ENCODE measurements at regions not wholly inside any gene's neighbourhood (a gene's known extent, or its start where the extent isn't known, plus 50 kb on each side); places are given as distances from the start of the nearest gene placed in this dataset.

DNA sequence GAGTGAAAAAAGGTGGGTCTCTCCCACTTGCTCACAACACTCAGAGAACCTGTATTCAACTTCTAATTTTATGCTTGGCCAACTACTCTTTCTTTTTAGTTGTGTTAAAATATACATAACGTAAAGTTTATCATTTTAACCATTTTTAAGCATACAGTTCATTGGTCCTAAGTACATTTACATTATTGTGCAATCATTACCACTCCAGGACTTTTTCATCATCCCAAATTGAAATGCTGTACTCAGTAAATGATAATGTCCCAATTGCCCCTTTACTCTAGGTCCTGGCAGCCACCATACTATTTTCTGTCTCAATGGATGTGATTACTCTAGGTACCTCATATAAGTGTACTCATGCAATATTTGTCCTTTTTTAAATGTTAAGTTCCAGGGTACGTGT lies 212.3 kb upstream of the PLXNA2 start:
- no peak overlapping the region for H3K4me3 ChIP-seq (ENCODE audit: low read length in 2 of 2)
- ATAC-seq (ENCODE audit: low FRiP score) (no peak), DNase-seq (no peak)
- H3K4me1 ChIP-seq (ENCODE audit: control insufficient read depth in 1 of 2, insufficient read depth in 2 of 2, low read length in 2 of 2), result no peaks in the 10 kb centered on the region
- H3K9me3 ChIP-seq (ENCODE audit: control insufficient read depth, low read length), result no peaks in the 10 kb centered on the region
- 92 to 96% methylated on average over 2 of the region's 2 CpGs for WGBS, 2 donors
- intact Hi-C loops (cut with DNase I), result no loop called here
- H3K27me3 ChIP-seq (ENCODE audit: control insufficient read depth in 1 of 2, insufficient read depth in 2 of 2, low read length in 1 of 2), result no peaks in the 10 kb centered on the region
- no peak overlapping the region for H3K27ac ChIP-seq (ENCODE audit: low read depth in 1 of 2, low read length in 2 of 2)
- no peaks in the 10 kb centered on the region for H3K36me3 ChIP-seq (ENCODE audit: control insufficient read depth in 1 of 2, insufficient read depth in 2 of 2, low read length in 1 of 2)

DNA sequence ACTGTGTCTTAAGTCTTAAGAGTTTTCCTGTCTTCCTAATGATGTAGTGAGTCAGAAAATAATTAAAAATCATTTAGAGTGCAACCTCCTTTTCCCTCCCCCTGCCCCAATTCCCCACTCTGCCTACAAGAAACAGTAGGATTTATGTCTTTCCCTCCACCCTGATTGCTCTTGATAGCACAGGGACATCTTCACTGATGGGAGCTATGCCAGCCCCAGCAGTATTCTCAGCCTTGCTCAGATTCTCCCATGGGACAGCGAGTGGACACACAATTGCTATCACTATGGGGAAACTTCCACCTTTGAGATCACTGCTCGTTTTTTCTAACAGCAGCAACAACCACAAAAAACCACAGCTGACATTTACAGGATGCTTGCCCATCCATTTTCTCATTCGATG lies 216.6 kb upstream of the PLXNA2 start:
- ATAC-seq (ENCODE audit: low FRiP score), result no peak
- intact Hi-C loops (cut with DNase I), result no loop called here

DNA sequence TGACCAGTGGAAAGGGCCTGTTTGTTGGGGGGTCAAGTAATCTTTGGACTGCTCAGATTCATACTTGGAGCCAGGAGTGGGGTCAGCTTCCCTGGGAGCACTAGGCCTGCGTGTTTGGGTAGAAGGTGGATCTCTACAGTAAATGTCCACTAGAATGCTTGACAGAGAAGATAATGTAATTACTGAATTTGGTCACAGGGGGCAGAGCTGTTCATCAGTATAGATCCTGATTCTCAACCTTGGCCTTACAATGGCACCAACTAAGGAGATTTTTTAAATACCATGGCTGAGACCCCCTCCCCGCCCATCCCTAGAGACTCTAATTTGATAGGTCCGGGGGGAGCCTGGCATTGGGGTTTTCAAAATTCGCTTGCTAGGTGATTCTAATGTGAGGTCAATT lies 217.5 kb upstream of the PLXNA2 start:
- H3K4me3 ChIP-seq (ENCODE audit: low read length in 2 of 2), result no peak overlapping the region
- H3K9me3 ChIP-seq (ENCODE audit: control insufficient read depth, low read length), result peaks cover 2% of the 10 kb centered on the region
- intact Hi-C loops (cut with DNase I), result no loop called here
- no peak overlapping the region for H3K27ac ChIP-seq (ENCODE audit: low read depth in 1 of 2, low read length in 2 of 2)
- no peak for ATAC-seq (ENCODE audit: low FRiP score)
- H3K36me3 ChIP-seq (ENCODE audit: control insufficient read depth in 1 of 2, insufficient read depth in 2 of 2, low read length in 1 of 2), result no peaks in the 10 kb centered on the region
- H3K27me3 ChIP-seq (ENCODE audit: control insufficient read depth in 1 of 2, insufficient read depth in 2 of 2, low read length in 1 of 2), result no peaks in the 10 kb centered on the region
- 92 to 93% methylated on average over 4 of the region's 4 CpGs for WGBS, 2 donors
- no peaks in the 10 kb centered on the region for H3K4me1 ChIP-seq (ENCODE audit: control insufficient read depth in 1 of 2, insufficient read depth in 2 of 2, low read length in 2 of 2)
- DNase-seq, result no peak

More for the DNA sequence above, 216.6 kb upstream of the PLXNA2 start:
- H3K36me3 ChIP-seq (ENCODE audit: control insufficient read depth in 1 of 2, insufficient read depth in 2 of 2, low read length in 1 of 2), result no peaks in the 10 kb centered on the region
- WGBS, 2 donors, result 89 to 90% methylated on average over 3 of the region's 3 CpGs
- H3K4me3 ChIP-seq (ENCODE audit: low read length in 2 of 2), result no peak overlapping the region
- no peak overlapping the region for H3K27ac ChIP-seq (ENCODE audit: low read depth in 1 of 2, low read length in 2 of 2)
- no peak for DNase-seq
- H3K9me3 ChIP-seq (ENCODE audit: control insufficient read depth, low read length), result peaks cover 2% of the 10 kb centered on the region
- H3K27me3 ChIP-seq (ENCODE audit: control insufficient read depth in 1 of 2, insufficient read depth in 2 of 2, low read length in 1 of 2), result no peaks in the 10 kb centered on the region
- no peaks in the 10 kb centered on the region for H3K4me1 ChIP-seq (ENCODE audit: control insufficient read depth in 1 of 2, insufficient read depth in 2 of 2, low read length in 2 of 2)

DNA sequence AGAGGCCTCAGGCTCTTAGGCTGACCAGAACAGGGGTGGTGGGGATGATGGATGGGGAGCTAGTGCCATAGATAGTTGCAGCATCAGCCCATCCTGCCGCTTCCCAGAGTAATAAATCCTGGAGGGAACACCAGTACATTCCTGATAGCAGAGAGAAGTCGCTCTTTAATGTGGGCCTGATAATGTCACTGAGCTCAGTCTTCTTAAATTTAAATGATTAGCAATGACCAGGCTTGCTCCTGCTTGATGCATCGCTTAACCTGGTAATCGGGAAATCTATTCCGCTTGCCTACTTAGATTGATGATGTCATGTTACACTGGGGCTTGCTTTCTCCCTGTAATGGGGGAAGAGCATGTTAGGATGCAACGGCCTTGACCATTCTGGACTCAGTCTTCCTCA lies 218.6 kb upstream of the PLXNA2 start:
- Histone ChIP-seq H3K27me3 (ENCODE audit: control insufficient read depth in 1 of 2, insufficient read depth in 2 of 2, low read length in 1 of 2) (no peaks in the 10 kb centered on the region), H3K36me3 (ENCODE audit: control insufficient read depth in 1 of 2, insufficient read depth in 2 of 2, low read length in 1 of 2) (no peaks in the 10 kb centered on the region), H3K4me1 (ENCODE audit: control insufficient read depth in 1 of 2, insufficient read depth in 2 of 2, low read length in 2 of 2) (no peaks in the 10 kb centered on the region), H3K27ac (ENCODE audit: low read depth in 1 of 2, low read length in 2 of 2) (no peak overlapping the region), H3K9me3 (ENCODE audit: control insufficient read depth, low read length) (peaks cover 2% of the 10 kb centered on the region), H3K4me3 (ENCODE audit: low read length in 2 of 2) (no peak overlapping the region)
- DNase-seq (no peak), ATAC-seq (ENCODE audit: low FRiP score) (no peak)
- intact Hi-C loops (cut with DNase I), result no loop called here
- WGBS, 2 donors, result 93 to 96% methylated on average over 6 of the region's 6 CpGs

DNA sequence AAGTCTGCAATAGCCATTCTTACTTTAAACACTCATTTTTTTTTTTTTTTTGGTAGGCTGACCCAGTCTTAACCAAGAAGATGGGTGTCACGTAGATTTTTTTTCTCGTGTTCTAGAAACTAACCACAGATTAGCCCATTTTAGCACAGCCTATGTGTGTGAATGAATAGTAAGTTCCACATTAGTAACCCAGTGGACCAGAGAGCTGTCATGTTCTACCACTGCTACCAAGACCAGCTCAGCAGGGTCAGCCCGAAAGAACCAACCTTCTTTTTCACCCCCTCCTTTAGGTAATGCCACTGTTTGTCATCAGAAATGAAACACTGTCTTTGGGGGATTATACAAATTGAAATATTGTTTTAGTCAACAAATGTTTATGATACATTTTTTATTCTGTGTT lies 221.1 kb upstream of the PLXNA2 start:
- Histone ChIP-seq H3K27ac (ENCODE audit: low read depth in 1 of 2, low read length in 2 of 2) (no peak overlapping the region), H3K27me3 (ENCODE audit: control insufficient read depth in 1 of 2, insufficient read depth in 2 of 2, low read length in 1 of 2) (no peaks in the 10 kb centered on the region), H3K9me3 (ENCODE audit: control insufficient read depth, low read length) (peaks cover 2% of the 10 kb centered on the region), H3K4me3 (ENCODE audit: low read length in 2 of 2) (no peak overlapping the region), H3K4me1 (ENCODE audit: control insufficient read depth in 1 of 2, insufficient read depth in 2 of 2, low read length in 2 of 2) (no peaks in the 10 kb centered on the region), H3K36me3 (ENCODE audit: control insufficient read depth in 1 of 2, insufficient read depth in 2 of 2, low read length in 1 of 2) (no peaks in the 10 kb centered on the region)
- 97 to 100% methylated on average over 3 of the region's 3 CpGs for WGBS, 2 donors
- DNase-seq (no peak), ATAC-seq (ENCODE audit: low FRiP score) (no peak)
- intact Hi-C loops (cut with DNase I), result no loop called here

DNA sequence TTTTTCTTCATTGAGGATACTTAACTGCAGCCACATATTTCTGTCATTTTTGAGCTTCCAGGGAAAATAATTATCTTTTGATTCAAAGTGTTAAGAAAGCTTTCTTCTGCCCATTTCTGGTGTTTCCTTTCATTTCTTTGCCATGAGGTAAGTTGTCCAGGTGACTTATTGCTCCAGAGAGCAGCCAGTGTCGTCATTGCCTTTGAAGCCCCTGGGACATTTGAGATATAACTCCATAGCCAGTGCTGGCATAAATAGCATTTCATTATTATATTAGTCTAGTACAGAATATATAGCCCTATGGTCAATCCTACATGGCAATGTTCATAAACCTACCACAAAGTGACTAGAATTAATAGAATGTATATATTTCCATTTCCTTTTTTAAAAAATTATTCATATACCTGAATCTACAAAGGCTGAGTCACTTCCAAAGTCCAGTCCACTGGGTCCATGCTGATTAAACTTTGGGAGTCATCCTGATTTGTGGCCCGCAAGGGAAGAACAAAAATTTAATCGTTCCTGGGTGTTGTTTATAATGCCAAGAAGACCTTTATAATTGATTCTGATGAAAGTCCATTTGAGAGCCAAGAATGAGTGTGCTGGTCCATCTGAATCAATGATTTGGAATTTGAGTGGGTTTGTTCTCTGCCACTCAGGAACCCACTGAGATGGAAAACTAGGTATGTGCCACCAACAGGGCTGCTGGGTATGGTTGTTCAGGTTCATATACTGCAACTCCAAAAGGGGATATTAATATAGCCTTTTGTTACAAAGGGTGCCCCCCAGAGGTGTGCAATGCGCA lies 221.8 kb upstream of the PLXNA2 start:
- H3K4me3 ChIP-seq (ENCODE audit: low read length in 2 of 2), result no peak overlapping the region
- no peak for ATAC-seq (ENCODE audit: low FRiP score)
- H3K4me1 ChIP-seq (ENCODE audit: control insufficient read depth in 1 of 2, insufficient read depth in 2 of 2, low read length in 2 of 2), result no peaks in the 10 kb centered on the region
- H3K36me3 ChIP-seq (ENCODE audit: control insufficient read depth in 1 of 2, insufficient read depth in 2 of 2, low read length in 1 of 2), result no peaks in the 10 kb centered on the region
- 79 to 92% methylated on average over 4 of the region's 4 CpGs for WGBS, 2 donors
- no peak overlapping the region for H3K27ac ChIP-seq (ENCODE audit: low read depth in 1 of 2, low read length in 2 of 2)
- H3K9me3 ChIP-seq (ENCODE audit: control insufficient read depth, low read length), result peaks cover 2% of the 10 kb centered on the region
- no peaks in the 10 kb centered on the region for H3K27me3 ChIP-seq (ENCODE audit: control insufficient read depth in 1 of 2, insufficient read depth in 2 of 2, low read length in 1 of 2)
- no peak for DNase-seq
- intact Hi-C loops (cut with DNase I), result no loop called here

DNA sequence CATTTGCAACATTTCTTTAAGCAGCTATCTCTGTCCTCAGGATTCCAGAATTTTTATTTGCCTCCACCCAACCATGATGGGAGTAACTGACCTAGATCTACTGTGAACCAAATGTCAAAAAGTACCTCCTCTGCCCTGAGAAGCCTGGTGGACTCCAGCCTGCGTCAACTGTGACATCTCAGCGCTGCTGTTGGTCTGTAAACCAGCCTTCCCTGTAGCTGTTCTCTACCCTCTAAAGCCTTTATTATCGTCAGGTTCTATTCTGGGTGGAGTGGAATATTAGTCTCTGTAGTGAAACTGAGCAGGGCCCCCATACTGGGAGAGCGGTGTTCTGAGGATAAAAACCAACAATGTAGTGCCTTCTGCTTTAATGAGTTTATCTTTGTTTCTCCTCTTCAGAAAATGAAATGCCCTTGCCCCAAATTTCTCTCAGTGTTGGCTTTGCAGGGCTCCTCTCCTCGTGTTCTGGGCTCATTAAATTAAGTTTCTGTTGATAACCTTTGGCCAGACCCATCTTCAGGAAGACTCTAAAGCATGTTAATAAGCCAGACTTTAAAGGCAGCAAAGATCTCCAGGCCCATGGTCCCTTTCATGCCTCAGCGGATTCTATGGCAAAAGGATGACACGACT lies 223.1 kb upstream of the PLXNA2 start:
- intact Hi-C loops (cut with DNase I), result no loop called here
- ATAC-seq (ENCODE audit: low FRiP score), result no peak
- WGBS, 2 donors, result 95 to 97% methylated on average over 7 of the region's 7 CpGs

DNA sequence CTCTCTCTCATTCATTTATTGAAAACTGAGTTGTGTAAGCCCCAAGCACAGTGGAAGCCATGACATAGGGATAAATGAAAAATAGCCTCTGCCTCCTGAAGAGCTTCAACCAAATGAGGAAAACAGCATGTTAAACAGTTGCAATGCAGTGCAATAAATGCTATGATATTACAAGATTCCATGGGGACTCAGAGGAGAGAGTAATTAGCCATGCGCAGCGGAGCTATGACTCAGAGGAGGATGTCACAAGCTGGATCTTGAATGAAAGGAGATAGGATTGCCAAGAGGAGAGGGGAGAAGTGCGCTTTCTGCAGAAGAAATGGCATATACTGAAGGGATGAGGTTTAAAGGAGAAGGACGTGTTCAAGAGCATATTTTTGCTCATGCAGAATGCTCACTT lies 231.3 kb upstream of the PLXNA2 start:
- H3K36me3 ChIP-seq (ENCODE audit: control insufficient read depth in 1 of 2, insufficient read depth in 2 of 2, low read length in 1 of 2), result no peaks in the 10 kb centered on the region
- no peak for DNase-seq
- intact Hi-C loops (cut with DNase I), result no loop called here
- H3K4me1 ChIP-seq (ENCODE audit: control insufficient read depth in 1 of 2, insufficient read depth in 2 of 2, low read length in 2 of 2), result peaks cover 0 to 2% of the 10 kb centered on the region in 2 donors
- no peak overlapping the region for H3K27ac ChIP-seq (ENCODE audit: low read depth in 1 of 2, low read length in 2 of 2)
- H3K9me3 ChIP-seq (ENCODE audit: control insufficient read depth, low read length), result no peaks in the 10 kb centered on the region
- 97 to 98% methylated on average over 4 of the region's 4 CpGs for WGBS, 2 donors
- H3K4me3 ChIP-seq (ENCODE audit: low read length in 2 of 2), result no peak overlapping the region
- H3K27me3 ChIP-seq (ENCODE audit: control insufficient read depth in 1 of 2, insufficient read depth in 2 of 2, low read length in 1 of 2), result no peaks in the 10 kb centered on the region
- no peak for ATAC-seq (ENCODE audit: low FRiP score)

More for the DNA sequence above, 223.1 kb upstream of the PLXNA2 start:
- Histone ChIP-seq H3K27ac (ENCODE audit: low read depth in 1 of 2, low read length in 2 of 2) (no peak overlapping the region), H3K36me3 (ENCODE audit: control insufficient read depth in 1 of 2, insufficient read depth in 2 of 2, low read length in 1 of 2) (no peaks in the 10 kb centered on the region), H3K4me1 (ENCODE audit: control insufficient read depth in 1 of 2, insufficient read depth in 2 of 2, low read length in 2 of 2) (no peaks in the 10 kb centered on the region), H3K9me3 (ENCODE audit: control insufficient read depth, low read length) (peaks cover 2% of the 10 kb centered on the region), H3K4me3 (ENCODE audit: low read length in 2 of 2) (no peak overlapping the region), H3K27me3 (ENCODE audit: control insufficient read depth in 1 of 2, insufficient read depth in 2 of 2, low read length in 1 of 2) (no peaks in the 10 kb centered on the region)
- DNase-seq, result no peak
